DMS79 (cell line): ENCODE measurements at regions not wholly inside any gene's neighbourhood (a gene's known extent, or its start where the extent isn't known, plus 50 kb on each side); places are given as distances from the start of the nearest gene placed in this dataset.
"Not testable (repeated sequence)": the region's sequence is repeated elsewhere in the genome, so short reads cannot be mapped to it uniquely, and the experiment has no call there.

ENCODE experiments used
- DNase-seq: peaks from one replicate; lab custom pipeline; 2025; lab: John Stamatoyannopoulos, UW

DNA sequence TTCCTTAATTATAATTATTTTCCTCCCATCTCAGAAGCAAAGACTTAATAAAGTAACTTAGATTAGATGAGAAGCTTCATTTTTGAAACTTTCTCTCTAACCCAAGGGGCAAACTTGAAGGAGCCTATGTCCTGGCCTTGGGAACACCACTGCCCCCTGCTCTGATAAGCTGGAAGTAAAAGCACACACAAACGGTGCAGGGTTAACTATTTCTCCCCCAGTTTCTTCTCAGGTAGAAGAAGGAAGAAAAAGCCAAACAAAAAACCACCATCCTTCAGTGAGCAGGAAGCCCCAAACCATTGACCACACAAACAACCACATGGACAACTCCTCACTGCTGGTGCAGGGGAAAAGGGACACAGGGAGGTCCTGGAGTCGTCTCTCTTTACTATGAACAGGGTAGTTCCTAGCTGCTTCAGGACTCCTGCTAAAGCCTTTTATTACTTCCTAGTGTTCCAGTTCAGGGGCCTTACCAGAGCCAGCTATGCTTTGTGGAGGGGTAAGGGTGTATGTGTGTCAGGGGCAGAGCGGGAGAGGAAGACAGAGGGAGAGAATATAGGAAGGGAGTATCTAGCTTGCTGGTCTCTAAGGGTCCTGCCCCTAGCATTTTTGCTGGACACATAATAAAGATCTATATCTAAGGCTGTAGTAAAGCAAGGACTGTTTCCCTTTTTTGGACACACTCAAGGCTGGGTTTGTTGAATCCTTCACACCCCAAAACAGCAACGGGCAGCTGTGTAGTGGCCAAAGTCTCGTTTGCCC, 94.0 kb upstream of the UMPS start:
- no peak for DNase-seq

DNA sequence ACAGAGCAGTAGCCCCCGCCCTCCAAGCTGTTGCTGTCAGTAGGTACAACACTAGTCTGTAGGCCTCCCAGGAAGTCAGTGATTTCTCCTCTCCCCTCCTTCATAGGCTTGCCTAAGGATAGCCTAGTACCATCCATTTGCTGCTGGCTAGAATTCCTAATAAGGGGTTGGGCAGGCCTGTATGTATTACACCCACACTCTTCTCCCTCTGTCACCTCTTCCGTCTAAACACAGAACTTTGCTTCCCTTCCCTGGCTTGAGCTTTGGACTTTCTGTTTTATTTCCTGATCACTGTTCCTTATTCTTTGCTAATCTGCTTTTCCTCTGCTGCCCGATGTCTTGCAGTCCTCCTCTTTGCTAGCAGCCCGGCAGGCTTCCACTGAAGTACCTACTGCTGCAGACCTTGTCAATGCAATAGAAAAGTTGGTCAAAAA, 93.4 kb upstream of the UMPS start:
- no peak for DNase-seq

DNA sequence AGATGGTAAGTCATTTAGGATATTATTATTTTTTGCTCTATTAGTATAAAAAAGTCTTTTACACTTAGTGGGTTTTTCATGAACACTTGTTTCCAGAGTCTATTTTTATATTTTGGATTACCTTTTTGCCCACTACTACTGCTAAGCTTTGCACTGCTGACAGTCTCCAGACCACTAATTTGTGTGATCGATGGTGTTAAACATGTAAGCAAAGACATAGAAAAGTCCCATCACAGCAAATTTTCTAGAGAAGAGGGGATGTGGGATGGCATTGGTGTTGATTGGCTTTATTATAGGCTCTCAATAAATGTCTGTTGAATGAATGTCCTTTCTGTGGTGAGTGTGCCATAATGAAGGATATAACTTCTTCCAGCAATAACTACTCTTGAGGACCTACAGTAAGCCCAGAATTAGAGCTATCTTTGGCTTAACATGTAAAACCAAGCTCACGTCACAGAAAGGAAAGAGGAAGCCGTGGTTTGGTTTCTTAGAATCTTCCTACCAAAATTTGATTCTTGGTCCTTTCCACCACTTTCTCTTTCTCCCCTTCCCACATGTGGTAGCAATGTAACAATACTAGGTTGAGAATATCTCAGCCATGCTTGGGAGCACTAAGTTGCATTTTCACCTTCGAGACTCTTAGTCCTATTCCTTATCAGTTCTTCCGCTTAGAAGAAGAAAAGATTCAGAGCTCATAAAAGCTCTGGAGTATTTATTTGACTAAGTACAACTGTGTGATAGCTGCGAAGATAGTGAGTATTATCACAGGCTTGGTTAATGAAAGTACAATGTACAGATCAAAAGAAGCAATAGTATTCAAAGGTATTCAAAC, 90.6 kb upstream of the UMPS start:
- no peak for DNase-seq

DNA sequence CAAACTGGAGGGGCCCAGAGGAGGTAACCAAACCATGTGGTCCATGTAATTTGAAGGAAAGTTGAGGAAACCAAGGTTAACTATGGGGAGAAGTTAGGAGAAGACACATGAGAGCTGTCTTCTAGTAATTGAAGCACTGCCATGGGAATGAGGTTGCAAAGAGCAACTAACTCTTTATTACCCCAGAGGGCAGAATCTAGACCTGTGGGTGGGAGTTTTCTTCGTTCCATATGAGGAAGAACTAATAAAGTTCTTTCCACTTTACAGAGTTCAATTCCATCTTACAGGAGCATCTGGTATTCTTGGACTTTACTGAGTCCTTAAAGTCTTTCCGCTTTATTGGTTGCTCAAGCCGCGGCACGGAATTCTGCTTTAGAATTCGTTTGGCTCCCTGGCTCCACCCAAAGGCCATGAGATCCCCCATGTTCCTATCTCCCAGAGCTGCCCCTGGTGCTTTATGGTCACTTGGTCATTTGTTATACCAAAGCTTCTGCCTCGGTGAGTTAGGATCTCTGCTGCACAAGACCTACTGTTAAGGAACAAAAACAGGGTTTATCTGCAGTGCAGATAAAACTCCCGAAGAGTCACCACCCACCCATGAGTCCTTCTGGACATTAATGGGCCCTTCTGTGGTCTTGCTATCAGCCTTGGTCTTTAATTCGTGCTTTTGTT, 89.5 kb upstream of the UMPS start:
- DNase-seq, result no peak

DNA sequence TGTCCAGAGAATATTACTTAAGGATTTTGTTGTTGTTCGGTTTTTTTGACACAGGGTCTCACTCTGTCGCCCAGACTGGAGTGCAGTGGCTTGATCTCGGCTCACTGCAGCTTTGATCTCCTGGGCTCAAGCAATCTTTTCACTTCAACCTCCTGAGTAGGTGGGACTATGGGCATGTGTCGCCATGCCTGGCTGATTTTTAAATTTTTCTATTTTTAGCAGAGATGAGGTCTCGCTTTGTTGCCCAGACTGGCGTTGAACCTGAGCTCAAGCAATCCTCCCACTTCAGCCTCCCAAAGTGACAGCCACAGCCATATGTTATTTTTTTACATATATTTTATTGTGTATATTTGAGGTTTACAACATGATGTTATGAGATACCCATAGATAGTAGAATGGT, 86.8 kb upstream of the UMPS start:
- DNase-seq, result no peak

DNA sequence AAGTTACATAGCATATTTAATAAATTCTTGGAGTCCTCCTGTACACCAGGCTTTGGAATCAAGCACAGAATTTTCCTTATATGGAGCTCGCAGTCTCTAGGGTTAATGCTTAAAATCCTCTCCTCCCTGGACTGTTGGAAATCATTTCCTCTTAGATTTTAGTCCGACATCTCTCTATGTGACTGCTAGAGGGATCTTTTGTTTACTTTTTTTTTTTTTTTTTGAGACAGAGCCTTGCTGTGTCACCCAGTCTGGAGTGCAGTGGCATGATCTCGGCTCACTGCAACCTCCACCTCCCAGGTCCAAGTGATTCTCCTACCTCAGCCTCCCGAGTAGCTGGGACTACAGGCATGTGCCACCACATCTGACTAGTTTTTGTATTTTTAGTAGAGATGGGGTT, 84.1 kb upstream of the UMPS start:
- not testable (repeated sequence) for DNase-seq

DNA sequence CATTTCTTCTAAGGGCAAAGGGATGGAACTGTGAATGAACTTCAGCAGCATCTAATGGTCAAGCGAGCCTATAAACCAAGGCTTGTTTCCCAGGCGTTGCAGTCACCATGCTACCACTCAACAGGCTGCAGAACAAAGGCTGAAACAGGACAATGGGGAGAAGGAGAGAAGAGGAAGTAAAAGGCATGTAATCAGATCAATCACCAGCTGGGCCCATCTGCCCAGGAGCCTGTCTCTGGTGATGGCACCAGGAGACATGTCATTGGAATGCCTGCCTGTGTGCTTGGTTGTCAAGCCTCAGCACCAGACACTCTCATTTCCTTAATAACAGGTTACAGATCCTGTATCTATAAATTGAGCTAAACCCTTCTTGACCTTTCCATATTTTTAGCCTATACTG, 81.7 kb upstream of the UMPS start:
- no peak for DNase-seq

DNA sequence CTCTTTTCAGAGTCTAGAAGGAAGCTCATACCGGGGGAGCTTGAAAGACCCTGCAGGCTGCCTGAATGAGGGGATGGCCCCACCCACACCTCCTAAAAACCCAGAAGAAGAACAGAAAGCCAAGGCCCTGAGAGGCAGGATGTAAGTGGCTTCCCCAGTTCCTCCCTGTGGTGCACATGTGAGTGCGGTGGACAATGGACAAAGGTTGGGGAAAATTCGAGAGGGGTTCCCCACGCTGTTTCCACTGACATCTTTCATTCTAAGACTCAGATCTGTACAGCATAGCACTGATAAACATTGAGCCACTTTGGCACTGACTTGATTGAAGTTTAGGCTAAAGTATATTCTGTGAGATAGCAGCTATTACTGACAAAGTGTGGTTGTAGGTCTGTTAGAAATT, 79.5 kb upstream of the UMPS start:
- DNase-seq, result no peak

DNA sequence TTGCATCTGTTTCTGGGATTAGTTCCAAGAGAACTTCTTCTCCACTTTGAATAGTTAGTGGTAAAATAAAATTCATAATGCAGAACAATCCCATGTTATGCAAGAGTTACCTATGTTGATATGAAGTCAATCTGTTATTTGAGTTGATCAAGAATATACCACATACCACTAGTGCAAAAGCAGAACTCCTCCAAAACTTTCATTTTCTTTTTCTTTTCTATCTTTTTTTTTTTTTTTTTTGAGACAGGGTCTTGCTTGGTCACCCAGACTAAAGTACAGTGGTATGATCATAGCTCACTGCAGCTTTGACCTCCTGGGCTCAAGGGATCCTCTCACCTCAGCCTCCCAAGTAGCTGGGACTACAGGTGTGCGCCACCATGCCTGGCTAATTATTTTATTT, 78.8 kb upstream of the UMPS start:
- DNase-seq, result not testable (repeated sequence)

DNA sequence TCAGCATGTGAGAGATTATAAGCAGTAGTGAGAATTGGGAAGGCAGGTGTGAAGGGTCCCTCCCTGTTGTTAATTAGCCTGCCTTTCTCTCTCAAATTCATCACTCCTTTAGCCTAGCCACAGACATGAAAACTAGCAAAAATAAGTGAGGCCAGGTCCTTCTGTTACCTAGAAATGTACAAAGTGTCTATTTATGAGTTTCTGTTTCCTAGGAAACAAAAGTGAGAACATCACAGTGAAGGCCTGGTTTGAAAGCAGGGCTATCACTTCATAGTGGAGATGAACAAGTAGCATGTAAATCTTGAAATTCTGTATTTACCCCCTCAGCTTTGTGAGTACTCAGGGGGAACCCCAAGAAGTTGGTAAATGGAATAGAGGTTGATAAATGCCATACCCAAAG, 78.2 kb upstream of the UMPS start:
- DNase-seq, result no peak

DNA sequence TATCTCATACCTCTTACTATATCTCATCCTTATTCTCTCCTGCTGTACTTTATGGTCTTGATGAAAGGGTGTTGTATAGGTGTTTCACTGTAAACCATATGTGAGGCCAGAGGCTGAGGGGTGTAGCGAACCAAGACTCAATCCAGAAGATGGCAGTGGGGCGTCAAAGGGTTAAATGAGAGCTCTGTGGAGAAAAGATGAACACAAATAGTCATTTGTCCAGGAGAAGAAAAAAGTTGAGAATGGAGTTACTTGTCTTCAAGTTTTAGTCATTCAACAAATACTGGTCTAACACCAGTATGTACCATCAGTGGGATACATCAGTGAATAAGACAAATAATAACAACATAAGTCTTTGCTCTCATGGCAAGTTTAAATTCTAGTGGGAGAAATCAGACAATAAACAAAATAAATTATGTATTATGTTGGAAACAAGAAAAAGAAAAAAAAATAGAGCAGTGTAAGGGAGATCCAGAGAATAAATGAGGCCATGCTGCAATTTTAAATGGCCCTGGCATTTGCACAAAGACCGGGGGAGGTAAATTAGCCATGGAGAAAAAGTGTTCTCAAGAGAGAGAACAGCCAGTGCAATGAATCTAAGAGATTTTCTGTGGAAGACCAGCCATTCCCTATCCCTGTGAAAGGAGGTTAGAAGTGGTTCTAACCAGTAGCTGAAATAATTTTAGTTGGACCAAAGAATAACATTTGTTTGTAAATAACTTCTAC, 77.0 kb upstream of the UMPS start:
- DNase-seq, result no peak

DNA sequence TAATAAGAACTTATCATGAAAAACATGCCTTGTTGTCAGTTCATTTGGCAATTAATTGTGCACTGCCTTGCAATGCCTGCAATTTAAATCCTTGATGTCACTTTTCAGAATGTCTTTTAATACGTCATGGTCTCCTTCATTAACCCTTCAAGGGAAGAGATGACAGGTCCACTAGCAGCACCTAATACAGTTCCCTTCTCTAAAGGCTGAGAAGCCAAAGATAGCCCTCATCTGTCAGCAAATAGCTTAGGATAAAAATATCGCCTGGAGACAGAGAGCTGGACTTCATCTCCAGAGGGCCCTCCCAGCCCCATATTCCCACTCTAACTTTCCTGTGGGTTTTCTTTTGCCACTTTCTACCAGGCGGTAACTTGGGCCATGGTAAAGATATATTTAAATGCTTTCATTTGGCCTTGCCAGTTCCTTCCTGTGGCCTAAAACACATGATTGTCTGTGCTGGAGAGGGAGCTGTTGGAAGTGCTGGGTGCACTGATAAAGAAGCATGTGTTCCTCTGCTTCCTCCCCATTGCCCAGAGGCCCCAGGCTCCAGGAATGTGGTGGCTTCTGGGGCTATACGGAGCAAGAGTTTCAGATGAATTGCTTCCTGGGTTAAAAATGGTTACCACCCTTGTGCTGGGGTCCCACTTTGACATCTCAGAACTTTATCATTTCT, 76.3 kb upstream of the UMPS start:
- no peak for DNase-seq

DNA sequence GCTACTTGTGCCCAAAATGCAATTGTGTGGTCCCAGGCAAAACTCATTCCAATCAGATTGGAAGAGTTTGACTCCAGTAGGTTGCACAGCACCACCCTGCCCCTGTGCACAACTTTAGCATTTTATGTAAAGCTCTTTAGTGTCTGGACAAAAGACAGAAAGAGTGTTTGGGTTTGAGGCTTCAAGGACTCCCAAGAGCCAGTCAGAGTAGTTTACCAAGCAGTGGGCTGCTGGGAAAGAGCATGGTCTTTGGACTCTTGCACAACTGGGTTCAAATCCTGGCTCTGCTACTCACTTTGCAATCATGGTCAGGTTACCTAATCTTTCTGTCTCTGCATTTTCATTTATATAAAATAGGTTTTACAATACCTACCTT, 75.8 kb upstream of the UMPS start:
- no peak for DNase-seq

DNA sequence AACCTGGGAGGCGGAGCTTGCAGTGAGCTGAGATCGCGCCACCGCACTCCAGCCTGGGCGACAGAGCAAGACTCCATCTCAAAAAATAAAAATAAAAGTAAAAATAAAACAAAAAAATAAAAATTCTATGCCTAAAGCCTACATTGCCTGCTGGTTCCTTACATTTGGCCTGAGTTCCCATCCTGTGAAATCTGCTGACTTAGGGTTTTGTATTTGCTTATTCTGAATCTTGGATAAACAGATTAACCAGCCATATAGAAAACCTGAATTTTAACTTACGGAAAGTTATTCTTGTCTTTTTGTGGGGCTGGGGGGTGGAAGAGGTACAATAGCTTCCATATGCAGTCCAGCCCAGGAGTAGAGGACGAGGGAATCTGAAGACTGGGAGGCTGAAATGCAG, 73.7 kb upstream of the UMPS start:
- no peak for DNase-seq

DNA sequence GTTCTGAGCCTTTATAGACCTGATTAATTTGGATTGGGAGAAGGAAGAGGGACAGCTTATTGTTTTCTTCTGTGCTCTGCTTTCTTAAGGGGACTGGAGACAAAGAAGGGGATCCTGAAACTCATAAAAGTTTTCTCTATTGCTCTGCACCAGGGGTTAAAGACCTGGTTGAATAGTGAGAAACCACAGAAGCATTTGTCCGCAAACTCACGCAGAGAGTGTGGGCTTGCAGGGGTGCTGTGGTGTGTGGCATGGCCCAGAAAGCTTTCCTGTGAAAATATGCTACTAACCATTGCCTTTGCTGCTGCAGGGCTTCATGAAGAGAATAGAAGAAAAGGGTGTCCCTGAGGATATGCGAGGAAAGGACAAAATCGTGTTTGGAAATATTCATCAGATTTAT, 73.1 kb upstream of the UMPS start:
- DNase-seq, result no peak

DNA sequence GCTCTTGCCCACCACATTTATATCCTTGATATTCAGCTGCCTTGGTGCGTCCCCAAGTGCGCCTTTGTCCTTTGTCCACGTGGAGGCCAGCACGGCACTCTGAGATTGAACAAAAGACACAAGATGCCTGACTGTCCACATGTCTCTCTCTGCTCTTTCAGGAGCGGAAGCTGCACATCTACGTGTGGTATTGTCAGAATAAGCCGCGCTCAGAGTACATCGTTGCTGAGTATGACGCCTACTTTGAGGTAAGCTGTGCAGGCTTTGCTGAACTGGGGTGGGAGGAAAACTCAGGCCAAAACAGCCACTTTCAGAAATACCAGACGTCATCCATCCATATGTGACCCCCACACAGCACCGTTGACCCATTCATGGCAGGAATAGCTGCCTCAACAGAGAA, 72.0 kb upstream of the UMPS start:
- no peak for DNase-seq

DNA sequence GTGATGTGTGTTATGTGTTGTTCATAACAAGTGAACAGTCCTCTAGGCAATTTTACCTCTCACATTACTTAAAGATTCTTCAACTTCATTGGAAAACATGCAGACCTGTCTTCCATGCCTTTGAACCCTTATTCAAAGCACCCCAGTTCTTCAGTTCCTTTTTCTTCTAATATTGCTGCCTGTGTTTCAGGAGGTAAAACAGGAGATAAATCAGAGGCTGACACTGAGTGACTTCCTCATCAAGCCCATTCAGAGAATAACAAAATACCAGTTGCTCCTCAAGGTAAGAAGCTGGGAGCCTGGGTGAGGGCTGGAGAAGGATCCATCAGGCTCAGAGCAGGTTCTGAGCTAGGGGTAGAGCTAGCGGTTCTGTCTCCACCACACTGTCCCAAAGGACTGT, 71.1 kb upstream of the UMPS start:
- no peak for DNase-seq

DNA sequence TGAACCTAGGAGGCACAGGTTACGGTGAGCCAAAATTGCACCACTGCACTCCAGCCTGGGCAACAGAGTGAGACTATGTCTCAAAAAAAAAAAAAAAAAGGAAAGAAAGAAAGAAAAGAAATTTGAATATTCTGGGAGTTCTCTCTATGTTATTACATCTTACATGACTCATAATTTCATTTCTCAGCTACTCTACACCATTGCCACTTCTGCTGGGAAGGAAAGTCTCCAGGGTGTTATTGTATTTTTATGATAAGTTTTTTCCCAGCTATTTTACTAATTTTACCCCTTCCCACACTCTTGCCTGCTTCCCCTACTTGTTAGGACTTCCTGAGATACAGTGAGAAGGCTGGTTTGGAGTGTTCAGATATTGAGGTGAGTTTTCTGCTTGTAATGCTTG, 69.7 kb upstream of the UMPS start:
- DNase-seq, result no peak

DNA sequence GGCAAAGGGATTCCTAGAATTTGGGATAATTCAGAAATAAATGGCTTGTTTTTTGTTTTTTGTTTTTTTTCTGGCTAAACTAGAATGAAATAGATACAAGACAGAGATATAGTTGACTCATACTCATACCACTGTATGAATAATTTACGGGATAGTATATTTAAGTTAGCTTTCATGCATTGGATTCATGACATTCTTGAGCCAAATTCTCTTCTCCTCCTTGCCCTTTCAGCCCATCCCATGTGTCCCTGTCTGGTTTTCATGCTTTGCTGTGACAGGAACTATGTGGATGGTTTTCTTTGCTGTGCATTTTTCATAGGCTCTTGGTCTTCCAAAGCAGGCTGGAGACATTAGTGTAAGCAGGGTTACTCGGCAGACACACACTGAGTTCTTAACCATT, 66.6 kb upstream of the UMPS start:
- DNase-seq, result no peak

DNA sequence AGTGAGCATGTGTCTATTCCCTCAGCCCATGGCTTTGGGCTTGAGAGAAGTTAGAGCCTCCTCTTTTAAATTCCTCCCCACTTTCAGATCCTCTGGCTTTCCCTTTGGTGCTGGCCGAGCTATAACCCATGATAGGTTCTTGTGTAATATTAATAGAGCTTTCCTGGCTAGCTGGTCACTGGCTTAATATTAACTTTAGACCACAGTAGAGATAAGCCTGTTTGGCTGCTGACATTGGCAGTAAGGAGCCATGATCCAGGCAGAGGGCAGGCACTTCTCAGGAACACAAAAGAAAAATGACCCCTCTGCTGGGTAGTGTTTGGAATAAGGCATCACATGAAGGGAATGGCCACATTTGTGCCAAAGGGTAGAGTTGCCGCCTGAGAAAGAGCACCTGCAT, 65.4 kb upstream of the UMPS start:
- no peak for DNase-seq

DNA sequence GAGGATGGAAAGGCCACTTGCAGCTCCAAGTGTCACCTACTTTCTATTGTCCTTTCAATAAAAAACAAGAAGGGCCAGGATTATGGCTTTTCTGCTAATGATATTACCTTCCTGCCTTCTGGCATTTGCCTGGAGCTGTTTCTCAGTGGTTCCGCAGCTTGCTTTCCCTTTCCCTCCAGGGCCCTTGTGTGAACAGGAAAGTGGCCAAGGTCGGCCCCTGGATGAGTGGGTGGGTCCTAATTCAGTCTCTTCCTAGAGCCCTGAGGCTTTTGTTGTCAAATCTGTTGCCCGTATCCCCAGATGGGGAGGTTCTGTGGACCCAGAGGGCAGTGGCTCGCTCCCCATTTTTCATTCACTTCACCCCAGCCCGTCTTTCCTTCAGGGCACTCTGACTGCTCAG, 64.2 kb upstream of the UMPS start:
- DNase-seq, result no peak

DNA sequence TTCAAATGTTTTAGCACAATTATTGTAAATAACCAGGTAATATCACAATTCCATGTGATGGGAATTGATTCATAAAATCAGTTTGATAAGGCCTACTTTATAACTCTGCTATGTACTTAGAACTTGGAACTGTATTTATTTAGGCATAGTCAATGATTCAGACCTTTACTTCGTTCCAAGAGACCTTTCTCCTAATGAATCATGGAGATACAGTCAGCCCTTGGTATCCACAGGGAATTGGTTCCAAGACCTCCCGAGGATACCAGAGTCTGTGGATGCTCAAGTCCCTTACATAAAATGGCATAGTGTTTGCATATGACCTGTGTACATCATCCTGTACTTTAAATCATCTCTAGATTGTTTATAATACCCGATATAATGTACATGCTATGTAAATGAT, 60.8 kb upstream of the UMPS start:
- no peak for DNase-seq
